GM13977 (cell line): ENCODE measurements at regions not wholly inside any gene's neighbourhood (a gene's known extent, or its start where the extent isn't known, plus 50 kb on each side); places are given as distances from the start of the nearest gene placed in this dataset.

Source experiments
- DNase-seq: peaks from one replicate; pipeline ENCODE4 v3.0.0; 2012; ENCODE audit warnings: low spot score
- CTCF ChIP-seq: IDR thresholded peaks from 2 replicates; pipeline ENCODE4 v1.5.1; 2012; ENCODE audit warnings: mild to moderate bottlenecking, control low read depth; ENCODE audit not compliant: insufficient read depth; ENCODE audit errors: extremely low read depth, missing control alignments
- in situ Hi-C: fragments of 300-500 bp; cut with MboI; formaldehyde crosslinking; loops from one replicate; pipeline ENCODE4 v1.12.0; 2022; ENCODE audit warnings: low sequenced_read_pairs, low pct_unique_long_range_greater_than_20kb, mixed read lengths, inconsistent platforms; ENCODE audit not compliant: unreplicated experiment

- in situ Hi-C loops = no loop called here
- DNase-seq = no peak
- no peak for TF ChIP-seq CTCF
Measured at GRCh38 chr2:21282515-21282898, 158.7 kb downstream of the TDRD15 start.

GRCh38 chr2:21288299-21288698 is 164.5 kb downstream of the TDRD15 start:
- in situ Hi-C loops = no loop called here

GRCh38 chr2:21288739-21289520 is 165.2 kb downstream of the TDRD15 start:
- in situ Hi-C loops = no loop called here
- no peak for TF ChIP-seq CTCF

More at GRCh38 chr2:21288299-21288698, 164.5 kb downstream of the TDRD15 start:
- TF ChIP-seq CTCF = no peak
- DNase-seq = no peak

GRCh38 chr2:21289551-21289950 is 165.8 kb downstream of the TDRD15 start:
- no peak for TF ChIP-seq CTCF
- in situ Hi-C loops = no loop called here
- no peak for DNase-seq

More at GRCh38 chr2:21288739-21289520, 165.2 kb downstream of the TDRD15 start:
- DNase-seq = no peak

- no peak for DNase-seq
- in situ Hi-C loops = no loop called here
- TF ChIP-seq CTCF = no peak
Measured at GRCh38 chr2:21289989-21290388, 166.2 kb downstream of the TDRD15 start.

- no peak for TF ChIP-seq CTCF
- in situ Hi-C loops = no loop called here
Measured at GRCh38 chr2:21291426-21291825, 167.7 kb downstream of the TDRD15 start.

More at GRCh38 chr2:21291426-21291825, 167.7 kb downstream of the TDRD15 start:
- DNase-seq = no peak
